ENCODE measurements at regions not wholly inside any gene's neighbourhood (a gene's known extent, or its start where the extent isn't known, plus 50 kb on each side); places are given as distances from the start of the nearest gene placed in this dataset.

GRCh38 chr12:61553091-61553490 is 707.1 kb upstream of the USP15 start:
- no peak overlapping the region for H2AFZ ChIP-seq
- H3K4me3 ChIP-seq, result no peak overlapping the region
- H3K9me3 ChIP-seq (ENCODE audit: insufficient read depth, low read depth), result no peaks in the 10 kb centered on the region
- no peaks in the 10 kb centered on the region for H3K36me3 ChIP-seq (ENCODE audit: low read depth)
- ChIA-PET CTCF (no interaction called here), POLR2A (ENCODE audit: unreplicated experiment) (no interaction called here)
- no peaks in the 10 kb centered on the region for H4K20me1 ChIP-seq (ENCODE audit: insufficient read depth)
- no peaks in the 10 kb centered on the region for H3K9me2 ChIP-seq (ENCODE audit: insufficient read depth)
- TF ChIP-seq EZH2 (IDR thresholded peaks at IDR 0.05; ENCODE audit: low read depth), result no peak
- TF ChIP-seq CTCF (conservative IDR thresholded peaks at IDR 0.05), result no peak
- H3K4me2 ChIP-seq, result no peak overlapping the region
- H3K79me2 ChIP-seq (ENCODE audit: low read depth), result no peaks in the 10 kb centered on the region
- no peaks in the 10 kb centered on the region for H3F3A ChIP-seq (ENCODE audit: insufficient read depth, low read depth)
- H3K27ac ChIP-seq, result no peak overlapping the region
- H3K27me3 ChIP-seq (ENCODE audit: insufficient read depth, low read depth), result no peaks in the 10 kb centered on the region
- no TSS peak for BruUV-seq (replicated peaks)
- no peaks in the 10 kb centered on the region for H3K4me1 ChIP-seq (replicated peaks; ENCODE audit: insufficient read depth)
- intact Hi-C loops (cut with micrococcal nuclease; ENCODE audit: unreplicated experiment), result no loop called here
- no peak for DNase-seq

- Histone ChIP-seq H3K79me2 (ENCODE audit: low read depth) (no peaks in the 10 kb centered on the region), H3K4me1 (replicated peaks; ENCODE audit: insufficient read depth) (no peaks in the 10 kb centered on the region), H3K4me3 (no peak overlapping the region), H3K9me2 (ENCODE audit: insufficient read depth) (no peaks in the 10 kb centered on the region), H3F3A (ENCODE audit: insufficient read depth, low read depth) (no peaks in the 10 kb centered on the region), H2AFZ (no peak overlapping the region), H3K4me2 (no peak overlapping the region), H3K27me3 (ENCODE audit: insufficient read depth, low read depth) (no peaks in the 10 kb centered on the region), H3K36me3 (ENCODE audit: low read depth) (no peaks in the 10 kb centered on the region), H3K27ac (no peak overlapping the region), H4K20me1 (ENCODE audit: insufficient read depth) (no peaks in the 10 kb centered on the region), H3K9me3 (ENCODE audit: insufficient read depth, low read depth) (no peaks in the 10 kb centered on the region)
- DNase-seq, result no peak
- ChIA-PET POLR2A (ENCODE audit: unreplicated experiment) (no interaction called here), CTCF (no interaction called here)
- BruUV-seq (replicated peaks), result no TSS peak
- intact Hi-C loops (cut with micrococcal nuclease; ENCODE audit: unreplicated experiment), result no loop called here
- TF ChIP-seq EZH2 (IDR thresholded peaks at IDR 0.05; ENCODE audit: low read depth), result no peak
- no peak for TF ChIP-seq CTCF (conservative IDR thresholded peaks at IDR 0.05)
Measured at GRCh38 chr12:61554268-61555008, 705.8 kb upstream of the USP15 start.

GRCh38 chr12:61563665-61564450 is 696.3 kb upstream of the USP15 start:
- intact Hi-C loops (cut with micrococcal nuclease; ENCODE audit: unreplicated experiment), result no loop called here
- H3K79me2 ChIP-seq (ENCODE audit: low read depth), result no peaks in the 10 kb centered on the region
- H3K4me1 ChIP-seq (replicated peaks; ENCODE audit: insufficient read depth), result no peaks in the 10 kb centered on the region
- H3F3A ChIP-seq (ENCODE audit: insufficient read depth, low read depth), result no peaks in the 10 kb centered on the region
- H4K20me1 ChIP-seq (ENCODE audit: insufficient read depth), result no peaks in the 10 kb centered on the region
- POLR2A ChIA-PET (ENCODE audit: unreplicated experiment), result no interaction called here
- no peaks in the 10 kb centered on the region for H3K27me3 ChIP-seq (ENCODE audit: insufficient read depth, low read depth)
- H3K9me3 ChIP-seq (ENCODE audit: insufficient read depth, low read depth), result no peaks in the 10 kb centered on the region
- H2AFZ ChIP-seq, result no peak overlapping the region
- no peak overlapping the region for H3K27ac ChIP-seq
- no peak overlapping the region for H3K4me2 ChIP-seq
- CTCF ChIA-PET, result no interaction called here
- H3K4me3 ChIP-seq, result no peak overlapping the region
- DNase-seq, result no peak
- BruUV-seq (replicated peaks), result no TSS peak
- no peaks in the 10 kb centered on the region for H3K9me2 ChIP-seq (ENCODE audit: insufficient read depth)
- TF ChIP-seq EZH2 (IDR thresholded peaks at IDR 0.05; ENCODE audit: low read depth) (no peak), CTCF (conservative IDR thresholded peaks at IDR 0.05) (no peak)
- H3K36me3 ChIP-seq (ENCODE audit: low read depth), result no peaks in the 10 kb centered on the region
